SKM-1 treated with dmso at 0.1 percent for 144 hours (cell line): ENCODE measurements at regions not wholly inside any gene's neighbourhood (a gene's known extent, or its start where the extent isn't known, plus 50 kb on each side); places are given as distances from the start of the nearest gene placed in this dataset.
"Not testable (repeated sequence)": the region's sequence is repeated elsewhere in the genome, so short reads cannot be mapped to it uniquely, and the experiment has no call there.

Experiments
- DNase-seq: peaks from one replicate; lab custom pipeline; 2025; ENCODE audit not compliant: unreplicated experiment; lab: John Stamatoyannopoulos, UW

GRCh38 chrX:139475432-139475831 is 55.1 kb upstream of the F9 start:
- DNase-seq: no peak

DNA sequence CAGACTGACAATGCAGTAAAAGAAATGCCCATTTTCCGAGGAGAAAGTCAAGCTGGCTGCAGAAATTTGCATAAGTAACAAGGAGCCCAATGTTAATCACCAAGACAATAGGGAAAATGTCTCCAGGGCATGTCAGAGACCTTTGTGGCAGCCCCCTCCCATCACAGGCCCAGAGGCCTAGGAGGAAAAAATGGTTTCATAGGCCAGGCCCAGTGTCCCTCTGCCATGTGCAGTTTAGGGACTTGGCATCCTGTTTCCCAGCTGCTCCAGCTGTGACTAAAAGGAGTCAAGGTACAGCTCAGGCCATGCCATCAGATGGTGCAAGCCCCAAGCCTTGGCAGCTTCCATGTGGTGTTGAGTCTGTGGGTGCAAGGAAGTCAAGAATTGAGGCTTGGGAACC is 68.6 kb upstream of the F9 start:
- DNase-seq: not testable (repeated sequence)

GRCh38 chrX:139454743-139455142 is 75.8 kb upstream of the F9 start:
- DNase-seq: no peak

DNA sequence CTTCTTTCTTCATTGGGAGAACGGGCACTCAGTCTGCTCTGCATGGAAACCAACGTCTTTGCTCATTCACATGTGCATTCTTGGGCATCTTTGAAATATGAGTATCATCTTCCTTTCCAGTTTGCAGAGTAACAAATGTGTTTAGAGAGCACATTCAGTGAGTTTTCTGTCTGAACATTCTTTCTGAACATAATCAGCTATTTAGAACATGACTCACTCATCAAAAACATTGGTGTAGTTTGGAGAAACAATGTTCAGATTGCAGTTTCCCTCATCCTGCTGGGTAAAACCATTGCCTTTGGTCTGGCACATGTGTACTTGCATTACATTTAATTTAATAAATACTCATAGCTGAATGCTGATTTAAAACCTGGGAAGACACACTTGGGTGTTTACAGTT is 81.5 kb upstream of the F9 start:
- DNase-seq: no peak

DNA sequence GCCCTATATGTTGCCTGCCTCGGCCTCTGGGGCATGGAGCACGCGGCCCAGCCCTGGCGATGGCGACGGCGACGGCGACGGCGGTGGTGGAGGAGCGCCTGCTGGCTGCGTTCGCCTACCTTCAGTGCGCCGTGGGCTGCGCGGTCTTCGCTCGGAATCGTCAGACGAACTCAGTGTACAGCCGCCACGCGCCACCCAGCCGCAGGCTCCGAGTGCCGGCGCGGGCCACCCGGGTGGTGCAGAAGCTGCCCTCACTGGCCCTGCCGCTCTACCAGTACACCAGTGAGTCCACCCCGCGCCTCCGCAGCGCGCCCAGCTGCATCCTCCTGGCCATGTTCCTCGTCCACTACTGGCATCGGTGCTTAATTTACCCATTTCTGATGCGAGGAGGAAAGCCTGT is 83.7 kb upstream of the F9 start:
- DNase-seq: no peak

DNA sequence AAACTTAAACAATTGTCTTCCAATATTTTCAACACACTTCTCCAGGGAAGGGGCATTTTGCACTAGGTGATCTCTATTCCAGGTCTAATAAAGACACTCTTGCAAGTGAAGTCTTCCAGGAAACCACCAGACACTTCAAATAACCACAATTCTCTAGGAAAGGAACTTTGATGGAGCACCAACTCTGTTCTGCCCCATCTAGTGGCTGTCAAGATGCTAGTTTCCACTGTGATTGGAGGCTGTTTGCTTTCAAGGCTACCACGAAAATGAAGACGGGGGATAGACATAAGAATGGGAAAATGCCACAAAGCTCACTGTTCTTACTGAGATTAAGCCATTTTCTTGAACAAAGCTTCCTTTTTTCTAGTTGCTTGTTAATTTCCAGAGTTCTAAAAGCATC is 100.6 kb upstream of the F9 start:
- no peak for DNase-seq

GRCh38 chrX:139423186-139423585 is 107.4 kb upstream of the F9 start:
- DNase-seq: no peak

DNA sequence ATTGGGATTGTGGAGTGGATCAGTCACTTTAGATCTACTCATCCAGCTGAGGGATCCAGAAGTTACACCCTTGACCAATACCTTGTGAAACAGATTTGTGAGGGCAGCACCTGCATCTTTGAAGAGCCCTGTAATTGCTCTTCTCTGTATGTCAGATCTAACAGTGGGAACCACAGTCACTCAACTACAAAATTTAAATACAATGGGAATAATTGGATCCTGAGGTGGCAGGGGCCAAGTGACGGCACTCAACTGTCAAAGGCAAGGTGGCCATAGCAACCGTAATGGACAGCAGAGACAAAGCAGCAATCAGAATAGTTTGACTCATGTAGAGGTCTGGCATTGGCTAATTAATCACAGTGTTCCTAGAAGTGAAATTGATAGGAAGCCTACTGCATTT is 132.3 kb upstream of the F9 start:
- DNase-seq: not testable (repeated sequence)

DNA sequence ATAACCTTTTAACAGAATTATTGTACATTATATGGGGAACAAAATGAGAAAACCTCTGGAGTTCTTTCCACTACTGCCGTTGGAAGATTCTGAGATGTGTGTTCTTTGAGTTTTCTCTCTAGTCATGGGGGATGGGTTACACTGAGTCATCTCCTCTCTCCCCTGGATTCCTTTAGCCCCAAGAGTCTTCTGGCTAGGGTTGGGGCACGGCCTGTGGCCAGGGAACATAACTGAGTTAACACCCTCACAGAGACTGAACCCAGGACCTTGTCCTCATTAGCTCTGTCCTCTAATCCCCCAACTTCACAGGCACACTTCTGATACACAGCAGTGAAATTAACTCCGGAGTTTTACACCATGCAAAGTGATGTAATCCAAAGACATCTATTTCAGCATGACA is 142.3 kb upstream of the F9 start:
- no peak for DNase-seq

- DNase-seq: no peak
These were observed 148.0 kb upstream of the F9 start for GRCh38 chrX:139382529-139382928.

DNA sequence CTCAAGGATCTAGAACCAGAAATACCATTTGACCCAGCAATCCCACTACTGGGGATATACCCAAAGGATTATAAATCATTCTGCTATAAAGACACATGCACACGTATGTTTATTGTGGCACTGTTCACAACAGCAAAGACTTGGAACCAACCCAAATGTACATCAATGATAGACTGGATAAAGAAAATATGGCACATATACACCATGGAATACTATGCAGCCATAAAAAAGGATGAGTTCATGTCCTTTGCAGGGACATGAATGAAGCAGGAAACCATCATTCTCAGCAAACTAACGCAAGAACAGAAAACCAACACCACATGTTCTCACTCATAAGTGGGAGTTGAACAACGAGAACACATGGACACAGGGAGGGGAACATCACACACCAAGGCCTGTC is 154.0 kb upstream of the F9 start:
- DNase-seq: not testable (repeated sequence)

- DNase-seq: no peak
These were observed 170.2 kb upstream of the F9 start for GRCh38 chrX:139360356-139360755.

DNA sequence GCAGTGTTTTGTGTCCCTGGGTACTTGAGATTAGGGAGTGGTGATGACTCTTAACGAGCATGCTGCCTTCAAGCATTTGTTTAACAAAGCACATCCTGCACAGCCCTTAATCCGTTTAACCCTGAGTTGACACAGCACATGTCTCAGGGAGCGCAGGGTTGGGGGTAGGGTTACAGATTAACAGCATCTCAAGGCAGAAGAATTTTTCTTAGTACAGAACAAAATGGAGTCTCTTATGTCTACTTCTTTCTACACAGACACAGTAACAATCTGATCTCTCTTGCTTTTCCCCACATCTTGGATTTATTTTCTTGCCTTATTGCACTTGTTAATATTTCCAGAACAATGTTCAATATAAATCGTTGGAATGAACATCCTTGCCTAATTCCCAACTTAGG is 187.9 kb upstream of the F9 start:
- DNase-seq: not testable (repeated sequence)

GRCh38 chrX:139341855-139342593 is 188.5 kb upstream of the F9 start:
- not testable (repeated sequence) for DNase-seq

GRCh38 chrX:139332441-139332840 is 198.1 kb upstream of the F9 start:
- DNase-seq: no peak

DNA sequence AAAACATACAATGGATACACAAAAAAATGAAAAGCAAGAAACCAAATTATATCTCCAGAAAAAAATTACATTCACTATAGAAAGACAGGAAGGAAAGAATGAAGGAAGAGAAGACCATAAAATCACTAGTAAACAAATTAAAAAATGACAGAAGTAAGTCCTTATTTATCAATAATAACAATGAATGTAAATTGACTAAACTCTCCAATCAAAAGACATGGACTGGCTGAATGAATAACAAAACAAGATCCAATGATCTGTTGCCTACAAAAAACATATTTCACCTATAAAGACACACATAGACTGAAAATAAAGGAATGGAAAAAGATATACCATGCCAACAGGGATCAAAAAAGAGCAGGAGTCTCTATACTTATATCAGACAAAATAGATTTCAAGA is 203.2 kb upstream of the F9 start:
- no peak for DNase-seq

DNA sequence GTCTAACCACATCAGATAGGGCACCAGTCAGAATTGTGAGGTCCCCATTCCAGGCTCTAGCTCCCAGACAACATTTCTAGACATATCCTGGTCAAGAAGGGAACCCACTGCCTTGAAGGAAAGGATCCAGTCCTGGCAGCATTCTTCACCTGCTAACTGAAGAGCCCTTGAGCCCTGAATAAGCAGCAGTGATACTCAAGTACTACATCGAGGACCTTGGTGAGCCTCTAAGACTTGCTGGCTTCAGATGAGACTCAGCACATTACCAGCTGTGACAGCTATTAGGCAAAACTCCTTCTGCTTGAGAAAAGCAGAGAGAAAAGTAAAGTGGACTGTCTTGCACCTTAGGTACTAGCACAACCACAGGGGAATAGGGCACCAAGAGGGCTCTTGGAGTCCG is 205.8 kb upstream of the F9 start:
- DNase-seq: no peak

- not testable (repeated sequence) for DNase-seq
These were observed 209.7 kb upstream of the F9 start for GRCh38 chrX:139320661-139321354.

DNA sequence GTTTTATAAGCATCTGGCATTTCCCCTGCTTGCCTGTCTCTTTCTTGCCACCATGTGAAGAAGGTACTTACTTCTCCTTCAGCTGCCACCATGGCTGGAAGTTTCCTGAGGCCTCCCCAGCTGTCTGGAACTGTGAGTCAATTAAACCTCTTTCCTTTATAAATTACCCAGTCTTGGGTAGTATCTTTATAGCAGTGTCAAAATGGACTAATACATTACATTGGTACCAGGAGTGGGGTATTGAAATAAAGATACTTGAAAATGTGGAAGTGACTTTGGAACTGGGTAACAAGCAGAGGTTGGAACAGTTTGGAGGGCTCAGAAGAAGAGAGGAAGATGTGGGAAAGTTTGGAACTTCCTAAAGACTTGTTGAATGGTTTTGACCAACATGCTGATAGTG is 223.9 kb upstream of the F9 start:
- DNase-seq: not testable (repeated sequence)

DNA sequence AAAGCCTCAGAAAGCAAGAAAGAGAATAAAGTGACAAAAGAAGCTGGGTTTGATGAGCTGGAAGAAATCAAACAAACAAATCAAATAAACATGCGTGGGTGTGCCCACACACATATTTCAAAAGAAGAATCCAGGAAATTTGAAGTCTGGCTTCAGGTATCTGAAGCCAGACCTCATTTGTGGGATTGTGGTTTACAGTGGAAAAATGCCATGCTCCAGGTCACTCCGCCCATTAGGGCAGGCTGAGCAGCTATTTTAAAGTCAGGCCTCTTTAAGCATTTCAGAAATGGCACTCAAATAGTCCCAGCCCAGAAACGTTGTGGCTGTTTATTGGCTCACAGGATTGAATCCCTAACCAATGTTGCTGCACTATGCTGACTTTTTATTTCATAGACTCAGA is 226.1 kb upstream of the F9 start:
- no peak for DNase-seq

GRCh38 chrX:139299309-139299708 is 231.2 kb upstream of the F9 start:
- no peak for DNase-seq

DNA sequence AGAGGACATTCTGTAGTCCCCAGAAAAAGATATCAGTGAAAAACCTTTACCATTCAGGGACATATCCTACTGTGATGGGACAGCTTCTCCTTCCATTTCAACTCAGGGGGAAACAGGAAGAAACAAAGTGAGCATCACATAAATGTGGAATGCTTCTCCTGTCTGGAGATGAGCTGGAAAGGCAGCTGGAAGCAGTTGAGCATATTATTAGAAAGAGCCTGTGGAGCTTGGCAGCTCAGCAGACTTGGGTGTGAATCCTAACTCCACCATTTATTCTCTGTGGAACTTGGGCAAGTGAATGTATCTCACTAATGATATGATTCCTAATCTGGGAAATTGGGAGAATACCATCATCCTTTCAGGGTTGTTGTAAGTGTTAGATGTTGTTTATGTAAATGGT is 232.1 kb upstream of the F9 start:
- DNase-seq: no peak

DNA sequence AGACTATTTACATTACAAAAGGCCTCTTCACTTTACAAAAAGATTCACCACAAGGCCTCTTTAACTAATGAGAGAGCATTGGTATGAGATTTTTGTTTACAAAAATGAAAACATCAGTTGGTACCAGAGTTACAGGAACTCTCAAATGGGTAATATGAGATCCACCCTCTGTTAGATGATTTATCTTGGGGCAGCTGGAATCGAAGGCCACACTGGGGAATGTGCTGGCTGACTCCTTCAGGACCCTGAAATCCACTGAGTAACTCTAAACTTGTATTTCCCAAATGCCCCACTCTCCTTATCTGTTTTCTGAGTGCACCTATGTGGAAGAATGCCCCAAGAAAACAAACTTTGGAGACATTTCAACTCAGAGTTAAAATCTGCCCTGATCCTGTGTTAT is 232.9 kb upstream of the F9 start:
- DNase-seq: no peak
